Fibroblast of mammary gland (primary cell): ENCODE measurements at regions not wholly inside any gene's neighbourhood (a gene's known extent, or its start where the extent isn't known, plus 50 kb on each side); places are given as distances from the start of the nearest gene placed in this dataset.
"Not testable (repeated sequence)": the region's sequence is repeated elsewhere in the genome, so short reads cannot be mapped to it uniquely, and the experiment has no call there.

ENCODE experiments used
- DNase-seq: peaks from one replicate; pipeline ENCODE4 v3.0.0-alpha.2; 2010; ENCODE audit warnings: low read depth
- H3K4me3 ChIP-seq: 2 replicates; pipeline ENCODE4 v1.5.1; 2011; ENCODE audit warnings: low read depth, mild to moderate bottlenecking, low read length, moderate library complexity; ENCODE audit not compliant: control insufficient read depth
- TF ChIP-seq, protein P1 (sequence below): conservative IDR thresholded peaks from 2 replicates; pipeline ENCODE4 v1.5.1; 2011; ENCODE audit warnings: low read depth, low read length, inconsistent platforms; ENCODE audit not compliant: control insufficient read depth, insufficient read depth

DNA sequence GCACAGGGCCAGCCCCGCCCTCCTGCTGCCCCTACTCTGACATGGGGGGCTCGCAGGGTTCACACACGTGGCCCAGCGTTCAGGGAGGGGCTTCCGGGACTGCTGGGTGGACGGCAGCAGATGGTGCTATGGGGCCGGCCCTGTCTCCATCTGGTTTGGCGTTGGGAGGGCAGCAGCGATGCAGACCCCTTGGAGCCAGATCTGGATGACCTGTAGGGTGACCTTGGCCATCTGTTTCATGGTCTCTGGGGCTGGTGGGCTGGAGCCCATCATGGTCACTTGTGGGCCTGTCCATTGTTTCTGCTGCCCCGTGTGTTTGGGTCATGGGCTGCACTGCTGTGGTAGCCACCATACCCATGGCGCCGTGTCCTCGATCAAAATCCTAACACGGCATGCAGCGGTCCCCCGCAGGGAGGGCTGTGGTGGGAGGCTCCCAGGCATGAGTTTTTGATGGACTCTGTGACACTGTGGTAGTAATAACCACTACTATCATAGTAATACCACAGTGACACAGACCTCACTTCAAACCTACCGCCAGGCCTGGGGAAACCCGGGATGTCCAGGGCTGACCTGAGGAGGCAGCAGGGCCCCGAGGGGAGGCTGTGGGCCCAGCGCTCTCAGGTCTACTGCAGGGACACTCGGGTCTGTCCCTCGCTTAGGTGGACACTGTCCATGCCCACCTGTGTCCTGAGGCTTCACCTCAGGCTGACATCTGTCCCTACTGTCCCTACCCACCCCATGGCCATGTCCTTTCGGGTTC is 359.4 kb downstream of the TMEM121 start:
- no peak for DNase-seq
- no peak overlapping the region for H3K4me3 ChIP-seq
- TF ChIP-seq, protein P1, sequence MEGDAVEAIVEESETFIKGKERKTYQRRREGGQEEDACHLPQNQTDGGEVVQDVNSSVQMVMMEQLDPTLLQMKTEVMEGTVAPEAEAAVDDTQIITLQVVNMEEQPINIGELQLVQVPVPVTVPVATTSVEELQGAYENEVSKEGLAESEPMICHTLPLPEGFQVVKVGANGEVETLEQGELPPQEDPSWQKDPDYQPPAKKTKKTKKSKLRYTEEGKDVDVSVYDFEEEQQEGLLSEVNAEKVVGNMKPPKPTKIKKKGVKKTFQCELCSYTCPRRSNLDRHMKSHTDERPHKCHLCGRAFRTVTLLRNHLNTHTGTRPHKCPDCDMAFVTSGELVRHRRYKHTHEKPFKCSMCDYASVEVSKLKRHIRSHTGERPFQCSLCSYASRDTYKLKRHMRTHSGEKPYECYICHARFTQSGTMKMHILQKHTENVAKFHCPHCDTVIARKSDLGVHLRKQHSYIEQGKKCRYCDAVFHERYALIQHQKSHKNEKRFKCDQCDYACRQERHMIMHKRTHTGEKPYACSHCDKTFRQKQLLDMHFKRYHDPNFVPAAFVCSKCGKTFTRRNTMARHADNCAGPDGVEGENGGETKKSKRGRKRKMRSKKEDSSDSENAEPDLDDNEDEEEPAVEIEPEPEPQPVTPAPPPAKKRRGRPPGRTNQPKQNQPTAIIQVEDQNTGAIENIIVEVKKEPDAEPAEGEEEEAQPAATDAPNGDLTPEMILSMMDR, result no peak

DNA sequence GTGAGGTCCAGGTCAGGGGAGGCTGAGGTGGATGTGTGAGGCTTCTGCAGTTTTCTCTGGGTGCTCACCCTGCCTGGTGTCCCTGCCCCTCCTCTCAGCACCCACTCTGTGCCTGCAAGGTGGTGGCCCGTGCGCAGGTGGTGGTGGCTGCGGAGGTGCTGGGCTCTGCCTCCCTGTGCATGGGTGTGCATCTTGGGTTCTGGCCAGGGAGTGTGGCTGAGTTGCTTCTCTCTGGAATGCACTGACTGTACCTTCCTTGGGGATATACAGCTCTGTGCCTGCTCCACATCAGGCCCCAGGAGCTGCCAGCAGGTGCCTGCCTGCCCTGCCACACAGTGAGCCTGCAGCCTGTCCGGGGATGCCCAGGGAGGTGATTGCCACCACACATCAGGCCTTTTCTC is 360.4 kb downstream of the TMEM121 start:
- not testable (repeated sequence) for H3K4me3 ChIP-seq, DNase-seq

DNA sequence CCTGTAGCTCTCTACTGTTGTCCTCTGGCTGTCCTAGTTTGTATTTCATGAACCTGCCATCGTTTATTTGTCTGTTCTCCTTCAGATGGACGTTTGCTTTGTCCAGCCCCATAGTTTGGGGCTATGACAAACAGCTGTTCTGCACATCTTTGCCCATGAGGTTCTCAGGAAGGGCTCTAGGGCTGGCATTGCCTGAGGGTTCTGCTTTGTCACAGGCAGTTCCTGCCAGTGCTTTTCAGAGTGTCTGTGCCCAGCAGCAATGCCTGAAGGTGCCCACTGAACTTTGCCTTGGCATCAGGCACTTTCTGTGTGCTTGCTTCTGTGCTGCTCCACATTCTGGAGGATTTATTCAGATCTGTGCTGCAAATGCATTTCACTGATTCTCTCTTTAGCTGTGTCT is 361.3 kb downstream of the TMEM121 start:
- no peak for DNase-seq
- H3K4me3 ChIP-seq, result no peak overlapping the region

DNA sequence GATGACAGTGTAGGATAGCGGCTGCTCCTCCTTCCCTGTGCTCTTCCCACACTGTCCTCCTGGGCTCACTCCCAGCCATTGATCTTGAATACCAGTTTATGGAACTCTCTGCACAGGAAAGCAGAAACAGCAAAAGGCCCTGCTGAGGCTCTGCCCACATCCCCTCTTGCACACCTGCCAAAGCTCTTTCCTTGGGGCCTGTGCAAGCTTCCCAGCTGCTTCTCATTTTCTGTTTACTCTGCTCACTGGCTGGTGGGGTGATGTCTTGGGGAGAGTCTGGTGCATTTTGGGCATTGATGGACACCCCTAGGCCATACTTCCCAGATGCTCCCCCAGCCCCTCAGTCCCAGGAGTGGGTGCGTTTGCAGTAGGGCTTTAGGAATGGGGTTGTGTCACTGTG is 361.8 kb downstream of the TMEM121 start:
- no peak for DNase-seq
- H3K4me3 ChIP-seq, result no peak overlapping the region
- TF ChIP-seq, protein P1, result no peak

More for the DNA sequence above, 361.3 kb downstream of the TMEM121 start:
- TF ChIP-seq, protein P1, result no peak

DNA sequence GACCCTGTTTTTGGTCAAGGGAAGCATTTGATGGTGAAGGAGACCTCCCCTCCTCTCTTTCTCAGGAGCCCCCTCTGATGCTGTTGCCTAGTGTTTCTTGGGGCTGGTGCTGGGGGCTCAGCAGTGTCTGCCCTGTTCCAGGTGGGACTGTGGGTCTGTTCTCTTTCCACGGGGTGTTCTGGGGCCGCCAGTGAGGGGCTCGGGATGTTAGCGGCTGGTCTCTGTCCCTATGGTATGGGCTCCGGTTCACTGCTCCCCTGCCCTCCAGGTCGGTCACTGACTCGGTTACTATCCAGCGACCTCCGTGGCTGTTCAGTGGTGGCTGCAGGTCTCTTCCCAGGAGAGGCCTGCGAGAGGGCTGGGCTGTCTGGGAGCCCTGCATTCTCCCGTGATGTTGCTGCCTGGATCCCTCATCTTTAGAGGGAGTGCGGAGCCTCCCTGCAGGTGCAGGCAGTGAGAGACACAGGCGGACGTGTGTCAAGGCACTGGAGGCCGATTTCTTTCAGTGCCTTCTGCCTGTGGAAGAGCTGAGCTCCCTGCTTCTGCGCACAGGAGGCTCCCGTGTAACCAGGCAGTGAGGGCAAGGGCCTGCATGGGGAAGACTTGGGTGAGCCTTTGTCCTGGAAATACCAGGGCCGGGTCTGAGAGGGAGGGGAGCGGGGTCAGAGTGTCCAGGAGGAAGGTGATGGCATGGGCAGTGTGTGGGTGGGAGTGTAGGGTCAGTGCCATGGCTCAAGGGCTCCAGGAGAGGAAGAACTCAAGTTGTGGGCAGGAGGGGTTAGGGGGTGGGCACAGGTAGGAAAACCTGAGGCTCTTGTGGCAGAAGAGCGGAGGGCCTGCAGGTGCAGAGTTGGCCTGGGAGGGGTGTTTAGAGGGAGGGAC is 362.6 kb downstream of the TMEM121 start:
- TF ChIP-seq, protein P1, result no peak
- no peak for DNase-seq
- H3K4me3 ChIP-seq, result no peak overlapping the region

DNA sequence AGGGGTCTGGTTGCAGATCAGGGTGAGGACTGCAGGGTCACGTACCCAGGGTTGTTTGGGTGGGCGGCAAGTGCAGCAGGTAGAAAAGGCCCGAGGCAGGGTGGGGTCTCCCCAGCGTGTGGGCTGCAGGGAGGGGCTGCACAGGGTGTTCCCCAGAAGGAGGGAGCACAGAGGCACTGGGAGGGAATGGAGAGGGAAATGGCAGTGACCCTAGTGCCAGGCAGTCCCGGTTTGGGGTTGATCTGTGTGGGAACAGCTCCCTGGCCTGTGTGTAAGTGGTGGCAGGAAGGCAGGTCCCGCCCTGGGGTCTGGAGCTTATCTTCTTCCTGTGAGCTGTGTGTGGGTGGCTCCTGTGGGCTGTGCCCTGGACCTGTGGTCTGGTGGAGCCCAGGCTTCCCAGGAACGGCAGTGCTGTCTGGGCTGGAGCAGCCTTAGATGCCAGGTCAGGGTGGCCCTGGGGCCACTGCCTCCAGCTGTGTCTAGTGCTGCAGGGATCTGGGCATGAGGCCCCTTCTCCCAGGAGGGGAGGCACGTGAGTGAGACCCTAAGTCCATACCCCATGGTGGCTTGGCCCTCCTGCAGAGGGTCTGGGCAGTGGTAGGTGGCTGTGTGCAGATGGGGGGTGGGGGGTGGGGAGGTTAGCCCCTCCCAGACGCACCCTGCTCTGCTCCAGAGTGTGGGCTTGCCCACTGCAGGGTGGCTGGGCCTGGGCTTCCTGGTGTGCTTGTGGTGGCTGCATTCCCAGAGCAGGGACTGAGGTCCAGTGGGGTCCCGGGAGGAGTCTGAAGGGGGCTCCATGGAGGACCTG is 363.5 kb downstream of the TMEM121 start:
- TF ChIP-seq, protein P1, result no peak
- no peak overlapping the region for H3K4me3 ChIP-seq
- DNase-seq, result no peak
